ENCODE measurements at regions not wholly inside any gene's neighbourhood (a gene's known extent, or its start where the extent isn't known, plus 50 kb on each side); places are given as distances from the start of the nearest gene placed in this dataset.

DNA sequence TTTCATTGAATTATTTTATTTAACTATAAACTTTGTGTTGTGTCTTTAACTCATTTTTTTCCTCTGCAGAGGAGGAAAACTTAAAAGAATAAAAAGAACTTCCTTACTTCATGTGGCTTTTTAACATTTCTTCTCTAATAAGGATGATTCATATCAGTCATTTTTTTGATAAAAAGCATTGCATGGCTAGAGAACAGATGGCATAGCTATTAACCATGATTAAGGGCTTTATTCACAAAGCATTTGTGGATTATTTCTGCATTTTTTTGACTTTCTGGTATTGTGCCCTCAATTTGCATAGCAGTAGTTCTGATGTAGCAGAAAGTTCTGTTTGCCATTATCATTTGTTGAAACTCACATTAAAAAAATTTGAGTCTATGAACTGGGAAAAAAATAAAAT, 540.8 kb downstream of the SI start:
- no peaks in the 10 kb centered on the region for H3K4me1 Mint-ChIP-seq
- H3K27ac Mint-ChIP-seq: no peak overlapping the region
- H4K20me1 ChIP-seq (ENCODE audit: control insufficient read depth, insufficient read depth, low read length, poor library complexity, severe bottlenecking): no peaks in the 10 kb centered on the region
- TF ChIP-seq CTCF (IDR thresholded peaks at IDR 0.05) (no peak), EZH2 (IDR thresholded peaks at IDR 0.05; ENCODE audit: borderline replicate concordance, insufficient read depth, low read depth, low read length, poor library complexity, severe bottlenecking) (no peak)
- peaks cover 5% of the 10 kb centered on the region for H3K9me3 Mint-ChIP-seq (ENCODE audit: insufficient read depth)
- H3K4me3 Mint-ChIP-seq: no peak overlapping the region
- no peak overlapping the region for H3K27ac ChIP-seq (ENCODE audit: low read length in 2 of 2)
- intact Hi-C loops (cut with micrococcal nuclease): no loop called here
- H3K79me2 ChIP-seq (ENCODE audit: control insufficient read depth, insufficient read depth, low read length): no peaks in the 10 kb centered on the region
- no peaks in the 10 kb centered on the region for H3K27me3 Mint-ChIP-seq
- no peak overlapping the region for H3K4me2 ChIP-seq (replicated peaks; ENCODE audit: low read depth, low read length, poor library complexity, severe bottlenecking)
- CTCF ChIA-PET: no interaction called here
- no peaks in the 10 kb centered on the region for H3K9me3 ChIP-seq (ENCODE audit: control extremely low read depth in 1 of 3, control insufficient read depth in 2 of 3, insufficient read depth in 1 of 3, low read length in 2 of 3)
- H3K9ac ChIP-seq (ENCODE audit: low read length): no peak overlapping the region
- no peak overlapping the region for H2AFZ ChIP-seq (ENCODE audit: insufficient read depth, low read depth, low read length, poor library complexity, severe bottlenecking)
- H3K36me3 ChIP-seq (replicated peaks in 1 of 2; ENCODE audit: control extremely low read depth in 1 of 2, control insufficient read depth in 1 of 2, extremely low read depth in 1 of 2, insufficient read depth in 2 of 2, low read length in 1 of 2): no peaks in the 10 kb centered on the region
- no peak overlapping the region for H3K4me3 ChIP-seq (ENCODE audit: control extremely low read depth in 1 of 5, extremely low read depth in 1 of 5, insufficient read depth in 1 of 5, low read depth in 2 of 5, low read length in 4 of 5)
- ATAC-seq (ENCODE audit: low read depth): no peak
- no peaks in the 10 kb centered on the region for H3K27me3 ChIP-seq (replicated peaks in 1 of 4; ENCODE audit: control extremely low read depth in 1 of 4, control insufficient read depth in 3 of 4, insufficient read depth in 4 of 4, low read length in 3 of 4)
- no peaks in the 10 kb centered on the region for H3K4me1 ChIP-seq (ENCODE audit: control insufficient read depth in 2 of 2, insufficient read depth in 2 of 2, low read length in 2 of 2)
- POLR2A ChIA-PET: no interaction called here
- DNase-seq: no peak

GRCh38 chr3:164533275-164533674, 545.0 kb downstream of the SI start:
- no peak overlapping the region for H3K4me3 Mint-ChIP-seq
- no peaks in the 10 kb centered on the region for H3K4me1 Mint-ChIP-seq
- Histone ChIP-seq H3K27ac (ENCODE audit: low read length in 2 of 2) (no peak overlapping the region), H3K36me3 (replicated peaks in 1 of 2; ENCODE audit: control extremely low read depth in 1 of 2, control insufficient read depth in 1 of 2, extremely low read depth in 1 of 2, insufficient read depth in 2 of 2, low read length in 1 of 2) (no peaks in the 10 kb centered on the region), H3K27me3 (replicated peaks in 1 of 4; ENCODE audit: control extremely low read depth in 1 of 4, control insufficient read depth in 3 of 4, insufficient read depth in 4 of 4, low read length in 3 of 4) (no peaks in the 10 kb centered on the region), H3K4me2 (replicated peaks; ENCODE audit: low read depth, low read length, poor library complexity, severe bottlenecking) (no peak overlapping the region), H3K79me2 (ENCODE audit: control insufficient read depth, insufficient read depth, low read length) (no peaks in the 10 kb centered on the region), H2AFZ (ENCODE audit: insufficient read depth, low read depth, low read length, poor library complexity, severe bottlenecking) (no peak overlapping the region), H3K4me1 (ENCODE audit: control insufficient read depth in 2 of 2, insufficient read depth in 2 of 2, low read length in 2 of 2) (no peaks in the 10 kb centered on the region), H3K9me3 (ENCODE audit: control extremely low read depth in 1 of 3, control insufficient read depth in 2 of 3, insufficient read depth in 1 of 3, low read length in 2 of 3) (no peaks in the 10 kb centered on the region), H3K9ac (ENCODE audit: low read length) (no peak overlapping the region), H4K20me1 (ENCODE audit: control insufficient read depth, insufficient read depth, low read length, poor library complexity, severe bottlenecking) (no peaks in the 10 kb centered on the region), H3K4me3 (ENCODE audit: control extremely low read depth in 1 of 5, extremely low read depth in 1 of 5, insufficient read depth in 1 of 5, low read depth in 2 of 5, low read length in 4 of 5) (no peak overlapping the region)
- no peak for TF ChIP-seq CTCF (IDR thresholded peaks at IDR 0.05)
- no peak for TF ChIP-seq EZH2 (IDR thresholded peaks at IDR 0.05; ENCODE audit: borderline replicate concordance, insufficient read depth, low read depth, low read length, poor library complexity, severe bottlenecking)
- ChIA-PET CTCF (no interaction called here), POLR2A (no interaction called here)
- intact Hi-C loops (cut with micrococcal nuclease): no loop called here
- no peak overlapping the region for H3K27ac Mint-ChIP-seq
- no peaks in the 10 kb centered on the region for H3K27me3 Mint-ChIP-seq
- no peaks in the 10 kb centered on the region for H3K9me3 Mint-ChIP-seq (ENCODE audit: insufficient read depth)
- ATAC-seq (ENCODE audit: low read depth) (no peak), DNase-seq (no peak)
- no CpG with 5 or more reads among the region's 3 CpGs for WGBS (ENCODE audit: insufficient coverage)

All from B cell (primary cell).